ES-I3 (cell line): ENCODE measurements at regions not wholly inside any gene's neighbourhood (a gene's known extent, or its start where the extent isn't known, plus 50 kb on each side); places are given as distances from the start of the nearest gene placed in this dataset.
"Not testable (repeated sequence)": the region's sequence is repeated elsewhere in the genome, so short reads cannot be mapped to it uniquely, and the experiment has no call there.

Experiments
- H3K36me3 ChIP-seq: 2 replicates; pipeline ENCODE4 v1.6.1; 2013; ENCODE audit warnings: mild to moderate bottlenecking, low read length, control low read depth, moderate library complexity; ENCODE audit not compliant: insufficient read depth
- H3K4me1 ChIP-seq: 2 replicates; pipeline ENCODE4 v1.6.1; 2013; ENCODE audit warnings: mild to moderate bottlenecking, control low read depth, low read length; ENCODE audit not compliant: insufficient read depth
- H3K9ac ChIP-seq: 2 replicates; pipeline ENCODE4 v1.6.1; 2013; ENCODE audit warnings: low read depth, mild to moderate bottlenecking, low read length, moderate library complexity
- H3K9me3 ChIP-seq: 2 replicates; pipeline ENCODE4 v1.6.1; 2013; ENCODE audit warnings: mild to moderate bottlenecking, low read length, moderate library complexity; ENCODE audit not compliant: control insufficient read depth, insufficient read depth

DNA sequence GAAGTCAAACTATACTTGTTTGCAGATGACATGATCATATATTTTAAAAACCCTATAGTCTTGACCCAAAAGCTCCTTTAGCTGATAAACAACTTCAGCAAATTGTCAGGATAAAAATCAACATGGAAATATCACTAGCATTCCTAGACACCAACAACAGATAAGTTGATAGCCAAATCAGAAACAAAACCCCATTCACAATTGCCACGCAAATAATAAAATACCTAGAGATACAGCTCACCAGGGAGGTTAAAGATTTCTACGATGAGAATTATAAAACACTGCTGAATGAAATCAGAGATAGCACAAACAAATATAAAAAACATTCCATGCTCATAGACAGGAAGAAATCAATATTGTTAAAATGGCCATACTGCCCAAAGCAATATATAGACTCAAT, 605.0 kb upstream of the GRIA3 start:
- no peaks in the 10 kb centered on the region for H3K36me3 ChIP-seq

DNA sequence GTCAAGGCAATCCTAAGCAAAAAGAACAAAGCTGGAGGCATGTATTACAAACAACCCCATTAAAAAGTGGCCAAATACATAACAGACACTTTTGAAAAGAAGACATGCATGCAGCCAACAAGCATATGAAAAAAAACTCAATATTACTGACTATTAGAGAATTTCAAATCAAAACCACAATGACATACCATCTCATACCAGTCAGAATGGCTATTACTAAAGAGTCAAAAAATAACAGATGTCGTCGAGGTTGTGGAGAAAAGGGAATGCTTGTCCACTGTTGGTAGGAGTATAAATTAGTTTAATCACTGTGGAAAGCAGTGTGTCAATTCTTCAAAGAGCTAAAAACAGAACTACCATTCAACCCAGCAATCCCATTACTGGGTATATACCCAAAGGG, 604.6 kb upstream of the GRIA3 start:
- Histone ChIP-seq H3K9ac (no peak overlapping the region), H3K4me1 (no peaks in the 10 kb centered on the region), H3K36me3 (no peaks in the 10 kb centered on the region), H3K9me3 (no peaks in the 10 kb centered on the region; the same call in 1 of the 2 replicates)

More for the DNA sequence above, 605.0 kb upstream of the GRIA3 start:
- Histone ChIP-seq H3K9me3 (no peaks in the 10 kb centered on the region; the same call in 1 of the 2 replicates), H3K4me1 (no peaks in the 10 kb centered on the region), H3K9ac (no peak overlapping the region)

DNA sequence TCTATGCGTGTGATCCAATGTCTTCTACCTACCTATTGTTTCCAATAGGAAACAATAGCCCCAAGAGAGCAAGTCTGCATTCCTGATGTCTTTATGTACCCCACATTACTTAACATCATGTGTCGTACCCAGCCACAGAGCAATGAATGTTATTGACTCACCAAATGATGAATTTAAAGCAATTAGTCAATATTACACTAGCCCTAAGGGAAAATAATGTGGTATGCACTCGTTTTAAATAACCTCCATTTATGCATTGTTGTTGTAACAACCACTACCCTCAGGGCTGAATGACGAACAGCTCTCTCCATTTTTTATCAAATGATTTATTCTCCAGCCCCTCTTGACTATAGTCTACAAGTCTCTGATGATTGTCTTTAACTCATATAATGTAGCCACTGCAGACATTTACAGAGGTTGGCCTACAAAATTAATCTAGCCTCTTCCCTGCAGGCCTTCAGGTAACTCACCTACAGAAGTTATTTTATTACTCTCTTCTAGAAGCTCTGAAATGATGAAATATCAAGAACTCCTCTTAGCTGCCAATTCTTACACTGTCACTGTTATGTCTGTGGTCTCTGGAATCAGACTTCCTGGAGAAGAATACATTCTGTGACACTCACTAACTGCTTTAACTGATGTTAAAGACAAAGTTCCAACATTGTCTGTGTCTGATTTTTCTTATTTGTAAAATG, 601.7 kb upstream of the GRIA3 start:
- Histone ChIP-seq H3K9me3 (no peaks in the 10 kb centered on the region), H3K4me1 (no peaks in the 10 kb centered on the region), H3K9ac (no peak overlapping the region), H3K36me3 (no peaks in the 10 kb centered on the region)

- Histone ChIP-seq H3K9ac (no peak overlapping the region), H3K9me3 (no peaks in the 10 kb centered on the region), H3K4me1 (no peaks in the 10 kb centered on the region), H3K36me3 (no peaks in the 10 kb centered on the region)
Observed at GRCh38 chrX:122582975-122583305, 601.1 kb upstream of the GRIA3 start.

GRCh38 chrX:122583551-122583950, 600.5 kb upstream of the GRIA3 start:
- H3K9me3 ChIP-seq: no peaks in the 10 kb centered on the region
- no peak overlapping the region for H3K9ac ChIP-seq
- H3K4me1 ChIP-seq: no peaks in the 10 kb centered on the region

GRCh38 chrX:122584981-122585380, 599.1 kb upstream of the GRIA3 start:
- H3K9me3 ChIP-seq: no peaks in the 10 kb centered on the region
- H3K36me3 ChIP-seq: no peaks in the 10 kb centered on the region
- H3K9ac ChIP-seq: no peak overlapping the region
- H3K4me1 ChIP-seq: no peaks in the 10 kb centered on the region

More at GRCh38 chrX:122583551-122583950, 600.5 kb upstream of the GRIA3 start:
- no peaks in the 10 kb centered on the region for H3K36me3 ChIP-seq

DNA sequence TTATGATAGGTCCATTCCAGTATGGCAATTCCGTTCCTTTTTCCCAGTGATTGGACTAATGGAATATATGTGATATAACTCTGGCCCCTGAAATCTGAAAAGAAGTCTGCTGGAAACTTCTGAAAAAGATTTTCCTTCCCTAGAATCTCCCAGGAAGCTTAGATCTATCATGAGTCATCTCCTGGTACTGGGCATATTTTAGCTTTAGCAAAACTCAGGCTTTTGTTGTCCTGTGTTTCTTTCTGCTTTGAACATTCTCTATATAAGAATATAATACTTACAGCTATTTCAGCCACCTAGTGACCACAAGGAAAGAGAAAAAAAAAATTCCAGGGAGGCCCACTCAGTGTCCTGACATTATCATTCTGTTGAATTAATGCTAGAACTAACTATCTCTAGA, 597.2 kb upstream of the GRIA3 start:
- Histone ChIP-seq H3K4me1 (peaks cover 3% of the 10 kb centered on the region), H3K9me3 (no peaks in the 10 kb centered on the region), H3K36me3 (no peaks in the 10 kb centered on the region), H3K9ac (no peak overlapping the region)

DNA sequence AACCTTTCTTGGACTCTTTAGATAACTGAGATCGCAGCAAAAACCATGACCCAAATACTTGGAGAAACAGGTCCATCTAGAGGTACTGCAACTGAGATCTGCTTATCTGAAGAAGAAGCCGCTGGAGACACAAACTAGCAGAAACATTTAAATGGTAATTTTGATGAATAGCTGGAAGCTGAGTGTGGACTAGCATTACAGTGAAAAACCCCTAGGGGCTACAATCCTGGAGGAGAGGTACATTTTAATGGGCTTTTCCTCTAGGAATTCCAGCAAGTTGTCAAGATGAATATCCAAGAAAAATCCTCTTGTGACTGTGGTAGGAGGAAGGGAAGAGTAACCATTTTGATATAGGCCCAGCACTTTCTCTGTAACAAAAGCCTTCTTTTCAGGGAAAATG, 592.5 kb upstream of the GRIA3 start:
- H3K4me1 ChIP-seq: peaks cover 12% of the 10 kb centered on the region
- H3K9ac ChIP-seq: no peak overlapping the region
- no peaks in the 10 kb centered on the region for H3K36me3 ChIP-seq
- H3K9me3 ChIP-seq: no peaks in the 10 kb centered on the region

DNA sequence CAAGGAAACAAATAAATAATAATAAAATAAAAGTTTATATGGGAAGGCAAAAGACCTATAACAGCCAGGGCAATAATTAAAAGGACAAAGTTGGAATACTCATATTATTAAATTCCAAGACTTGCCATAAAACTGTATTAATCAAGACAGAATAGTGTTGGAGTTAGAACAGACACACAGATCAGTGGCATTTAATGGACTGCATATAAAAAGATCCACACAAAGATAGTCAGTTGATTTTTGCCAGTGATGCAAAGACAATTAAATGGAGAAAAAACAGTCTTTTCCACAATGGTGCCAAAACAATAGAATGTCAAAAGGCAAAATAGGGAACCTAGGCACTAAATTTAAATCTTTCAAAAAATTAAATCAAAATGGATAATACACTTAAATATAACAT, 587.1 kb upstream of the GRIA3 start:
- H3K36me3 ChIP-seq: no peaks in the 10 kb centered on the region
- H3K9me3 ChIP-seq: no peaks in the 10 kb centered on the region; the same call in 1 of the 2 replicates
- H3K9ac ChIP-seq: no peak overlapping the region
- H3K4me1 ChIP-seq: peaks cover 7% of the 10 kb centered on the region

DNA sequence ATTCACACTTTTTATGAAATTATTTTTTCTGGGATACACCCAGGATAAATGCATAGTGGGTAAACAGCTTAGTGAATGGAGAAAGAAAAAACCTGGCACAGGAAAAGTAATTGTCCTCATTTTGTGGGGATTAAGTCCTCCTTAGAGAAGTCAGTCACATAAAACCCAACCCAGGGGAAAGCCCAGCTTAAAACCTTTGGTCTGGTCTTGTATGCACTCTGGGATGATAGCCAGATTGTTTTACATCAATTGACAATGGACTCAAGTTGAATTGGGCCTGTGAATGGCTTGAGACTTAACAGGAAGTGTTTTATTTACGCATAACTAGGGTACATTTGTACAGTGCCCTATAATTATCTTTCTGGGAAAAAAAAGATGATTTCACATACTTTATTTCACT, 561.3 kb upstream of the GRIA3 start:
- Histone ChIP-seq H3K4me1 (no peaks in the 10 kb centered on the region), H3K9ac (no peak overlapping the region)

GRCh38 chrX:122625239-122625638, 558.8 kb upstream of the GRIA3 start:
- H3K36me3 ChIP-seq: no peaks in the 10 kb centered on the region
- no peaks in the 10 kb centered on the region for H3K4me1 ChIP-seq
- H3K9ac ChIP-seq: no peak overlapping the region
- H3K9me3 ChIP-seq: no peaks in the 10 kb centered on the region

More for the DNA sequence above, 561.3 kb upstream of the GRIA3 start:
- H3K36me3 ChIP-seq: no peaks in the 10 kb centered on the region
- H3K9me3 ChIP-seq: no peaks in the 10 kb centered on the region

DNA sequence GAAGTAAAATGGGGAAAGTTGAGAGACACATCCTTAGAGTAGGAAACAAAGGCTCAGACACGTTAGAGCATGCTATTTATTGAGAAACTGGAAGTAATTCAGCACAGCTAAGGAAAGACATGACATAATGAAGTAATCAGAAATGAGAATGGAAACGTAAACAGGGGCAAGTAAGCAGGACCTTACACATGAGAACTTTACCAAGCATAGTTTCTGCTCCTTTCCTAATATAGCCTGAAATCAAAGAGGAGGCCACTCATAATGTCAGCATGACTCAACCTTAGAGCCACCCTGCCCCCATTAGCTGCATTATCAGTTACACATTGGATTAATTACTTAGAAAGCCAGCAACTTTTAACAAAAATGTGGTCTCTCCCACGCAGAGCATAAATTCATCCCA, 558.3 kb upstream of the GRIA3 start:
- Histone ChIP-seq H3K9ac (no peak overlapping the region), H3K36me3 (no peaks in the 10 kb centered on the region), H3K4me1 (no peaks in the 10 kb centered on the region)

DNA sequence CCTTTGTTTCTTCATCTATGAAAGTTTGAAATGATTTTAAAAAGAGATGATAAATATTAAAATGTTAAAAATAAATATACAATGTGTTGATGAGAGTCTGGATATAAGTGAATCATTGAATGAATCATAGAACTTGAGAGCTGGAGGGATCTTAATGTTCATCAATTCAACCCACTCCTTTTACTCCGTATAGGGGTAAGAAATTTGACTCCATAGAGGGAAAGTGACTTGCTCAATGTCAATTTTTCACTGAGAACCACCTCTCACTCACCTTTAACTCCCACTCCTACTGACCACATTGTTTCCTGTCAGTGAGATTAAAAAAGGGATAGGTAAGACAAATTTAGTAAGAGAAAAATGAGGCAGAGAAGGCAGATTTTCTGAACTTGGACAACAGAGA, 557.2 kb upstream of the GRIA3 start:
- no peaks in the 10 kb centered on the region for H3K4me1 ChIP-seq
- no peaks in the 10 kb centered on the region for H3K36me3 ChIP-seq
- H3K9me3 ChIP-seq: no peaks in the 10 kb centered on the region
- H3K9ac ChIP-seq: no peak overlapping the region

More for the DNA sequence above, 558.3 kb upstream of the GRIA3 start:
- H3K9me3 ChIP-seq: no peaks in the 10 kb centered on the region

GRCh38 chrX:122641136-122641535, 542.9 kb upstream of the GRIA3 start:
- Histone ChIP-seq H3K36me3 (no peaks in the 10 kb centered on the region), H3K9ac (no peak overlapping the region), H3K9me3 (no peaks in the 10 kb centered on the region), H3K4me1 (no peaks in the 10 kb centered on the region)

- no peaks in the 10 kb centered on the region for H3K4me1 ChIP-seq
- H3K36me3 ChIP-seq: no peaks in the 10 kb centered on the region
- no peak overlapping the region for H3K9ac ChIP-seq
- H3K9me3 ChIP-seq: no peaks in the 10 kb centered on the region
Observed at GRCh38 chrX:122641826-122642225, 542.3 kb upstream of the GRIA3 start.

- not testable (repeated sequence) for H3K36me3 ChIP-seq, H3K9me3 ChIP-seq, H3K9ac ChIP-seq, H3K4me1 ChIP-seq
Observed at GRCh38 chrX:122655256-122655655, 528.8 kb upstream of the GRIA3 start.
